Tibial nerve (tissue), 4 donors: ENCODE measurements at regions not wholly inside any gene's neighbourhood (a gene's known extent, or its start where the extent isn't known, plus 50 kb on each side); places are given as distances from the start of the nearest gene placed in this dataset.

ENCODE experiments used
- EP300 ChIP-seq, 2 donors: sonication (generic); formaldehyde crosslinking; IDR thresholded peaks; one replicate each; pipeline ENCODE4 v1.6.1; 2017; ENCODE audit warnings: antibody characterized with exemption in 2 of 2, mild to moderate bottlenecking in 1 of 2
- POLR2A ChIP-seq, 2 donors: fragments of 450-650 bp; IDR thresholded peaks; one replicate each; pipeline ENCODE4 v1.6.1; 2017; ENCODE audit warnings: antibody characterized with exemption in 2 of 2, mild to moderate bottlenecking in 2 of 2, moderate library complexity in 2 of 2
- TF ChIP-seq, protein P1 (sequence below), 5 experiments: fragments of 200-600 bp in 3 of 5; fragments of 450-650 bp in 2 of 5; sonication (generic) in 3 of 5; IDR thresholded peaks; one replicate each; pipeline ENCODE4 v1.5.1; 2016 to 2019; ENCODE audit warnings: antibody characterized with exemption in 5 of 5, mild to moderate bottlenecking in 3 of 5, moderate library complexity in 2 of 5

DNA sequence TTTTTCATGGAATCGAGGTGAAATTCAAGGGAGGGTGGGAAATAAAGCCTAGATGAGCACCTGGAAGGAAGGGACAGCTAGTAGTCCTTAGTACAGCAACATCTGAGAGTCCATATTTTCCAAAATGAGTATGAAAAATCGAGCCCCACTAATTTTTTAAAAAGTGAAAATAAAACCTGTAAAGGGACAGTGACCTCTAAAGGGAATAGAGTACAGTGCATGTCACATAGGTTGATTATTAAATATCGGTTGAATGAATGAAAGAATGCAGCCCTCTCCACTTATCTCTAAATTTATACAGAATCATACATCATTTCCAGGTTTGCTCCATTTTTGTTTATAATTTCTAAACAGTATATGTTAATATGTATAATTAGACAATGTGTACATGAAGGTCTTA lies 1088.5 kb upstream of the GHITM start:
- TF ChIP-seq, protein P1, sequence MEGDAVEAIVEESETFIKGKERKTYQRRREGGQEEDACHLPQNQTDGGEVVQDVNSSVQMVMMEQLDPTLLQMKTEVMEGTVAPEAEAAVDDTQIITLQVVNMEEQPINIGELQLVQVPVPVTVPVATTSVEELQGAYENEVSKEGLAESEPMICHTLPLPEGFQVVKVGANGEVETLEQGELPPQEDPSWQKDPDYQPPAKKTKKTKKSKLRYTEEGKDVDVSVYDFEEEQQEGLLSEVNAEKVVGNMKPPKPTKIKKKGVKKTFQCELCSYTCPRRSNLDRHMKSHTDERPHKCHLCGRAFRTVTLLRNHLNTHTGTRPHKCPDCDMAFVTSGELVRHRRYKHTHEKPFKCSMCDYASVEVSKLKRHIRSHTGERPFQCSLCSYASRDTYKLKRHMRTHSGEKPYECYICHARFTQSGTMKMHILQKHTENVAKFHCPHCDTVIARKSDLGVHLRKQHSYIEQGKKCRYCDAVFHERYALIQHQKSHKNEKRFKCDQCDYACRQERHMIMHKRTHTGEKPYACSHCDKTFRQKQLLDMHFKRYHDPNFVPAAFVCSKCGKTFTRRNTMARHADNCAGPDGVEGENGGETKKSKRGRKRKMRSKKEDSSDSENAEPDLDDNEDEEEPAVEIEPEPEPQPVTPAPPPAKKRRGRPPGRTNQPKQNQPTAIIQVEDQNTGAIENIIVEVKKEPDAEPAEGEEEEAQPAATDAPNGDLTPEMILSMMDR (IDR thresholded peaks at IDR 0.05), result no peak
- TF ChIP-seq POLR2A (IDR thresholded peaks at IDR 0.05) (no peak), EP300 (IDR thresholded peaks at IDR 0.05) (no peak)
